GM18907 (cell line): ENCODE measurements at regions not wholly inside any gene's neighbourhood (a gene's known extent, or its start where the extent isn't known, plus 50 kb on each side); places are given as distances from the start of the nearest gene placed in this dataset.

ENCODE experiments used
- ATAC-seq: cut with Tn5 transposase; IDR thresholded peaks from one replicate; pipeline ENCODE4 v1.9.1; 2021; ENCODE audit warnings: mild to moderate bottlenecking, moderate library complexity; ENCODE audit not compliant: unreplicated experiment

DNA sequence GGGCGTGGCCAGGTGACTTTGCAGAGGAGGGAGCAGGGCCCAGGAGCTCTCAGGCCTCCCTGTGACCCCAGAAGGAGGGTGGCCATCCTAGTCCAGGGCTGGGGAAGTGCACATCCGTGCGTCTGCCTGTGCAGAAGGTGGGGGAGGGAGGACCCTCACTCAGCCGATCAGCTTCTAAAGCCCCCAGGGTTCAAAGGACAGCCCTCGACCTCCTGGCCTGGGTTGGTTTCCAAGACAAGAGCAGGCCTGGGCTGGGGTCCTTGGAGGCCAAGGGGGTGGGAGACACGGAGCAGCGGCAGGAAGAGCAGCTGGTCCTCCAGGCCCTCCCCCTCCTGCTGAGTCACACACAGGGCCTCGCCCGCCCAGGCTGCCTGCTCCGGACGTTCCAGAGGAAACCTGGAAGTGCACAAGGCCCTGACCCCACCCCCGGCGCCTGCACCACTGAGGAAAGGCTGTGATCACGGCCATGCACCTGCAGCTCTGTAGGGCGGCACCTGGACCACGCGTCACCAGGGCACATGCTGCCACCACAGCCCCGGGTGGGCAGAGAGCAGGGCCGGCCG is 67.1 kb upstream of the ZNF469 start:
- no peak for ATAC-seq

DNA sequence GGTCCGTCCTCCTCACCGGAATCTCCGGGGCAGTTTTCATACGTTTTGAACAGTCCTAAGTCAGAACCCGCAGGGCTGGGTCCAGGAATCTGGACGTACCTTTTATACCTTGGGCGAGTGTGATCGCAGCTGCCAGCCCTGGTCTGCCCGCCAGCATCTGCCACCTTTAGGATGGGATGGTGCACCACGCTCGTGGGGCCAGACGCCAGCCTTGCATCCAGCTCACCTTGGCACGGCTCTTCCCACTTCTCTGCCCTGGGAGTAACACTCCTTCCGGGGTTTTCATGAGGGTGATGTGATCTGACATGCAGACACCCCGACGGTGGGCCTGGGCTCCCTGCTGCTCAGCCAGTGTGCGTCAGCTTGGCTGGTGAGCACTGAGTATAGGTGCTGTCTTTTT is 66.6 kb upstream of the ZNF469 start:
- ATAC-seq = no peak

DNA sequence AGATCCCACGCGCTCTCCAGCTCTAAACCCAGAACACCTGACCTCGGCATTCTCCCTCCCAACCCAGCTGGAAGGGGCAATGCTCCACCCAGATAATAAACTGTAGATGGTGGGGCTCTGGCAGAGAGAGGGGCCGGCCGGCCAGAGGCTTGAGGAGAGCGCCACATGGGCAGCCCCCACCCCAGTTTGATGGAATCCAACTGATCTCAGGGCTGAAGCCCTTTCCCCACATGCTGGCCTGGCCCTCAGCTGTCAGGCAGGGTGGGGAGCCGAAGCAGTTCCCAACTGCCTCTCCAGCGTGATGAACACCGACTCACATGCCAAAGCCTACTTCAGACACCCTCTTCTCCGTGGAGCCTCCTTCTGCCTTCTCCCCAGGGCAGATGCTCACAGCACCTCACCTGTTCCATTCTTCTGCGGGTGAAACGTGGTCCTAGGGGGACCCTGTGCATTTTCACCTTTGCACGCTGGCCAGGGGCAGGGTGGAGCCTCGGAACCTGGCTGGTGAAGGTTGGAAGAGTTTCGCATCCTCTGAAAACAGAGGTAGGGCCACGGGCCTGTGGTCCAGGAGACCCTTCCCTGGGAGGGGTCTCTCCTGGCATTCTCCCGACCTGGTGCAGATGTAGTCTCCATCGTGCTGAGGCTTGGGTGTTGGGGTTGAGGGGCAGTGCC is 65.7 kb upstream of the ZNF469 start:
- ATAC-seq = no peak

DNA sequence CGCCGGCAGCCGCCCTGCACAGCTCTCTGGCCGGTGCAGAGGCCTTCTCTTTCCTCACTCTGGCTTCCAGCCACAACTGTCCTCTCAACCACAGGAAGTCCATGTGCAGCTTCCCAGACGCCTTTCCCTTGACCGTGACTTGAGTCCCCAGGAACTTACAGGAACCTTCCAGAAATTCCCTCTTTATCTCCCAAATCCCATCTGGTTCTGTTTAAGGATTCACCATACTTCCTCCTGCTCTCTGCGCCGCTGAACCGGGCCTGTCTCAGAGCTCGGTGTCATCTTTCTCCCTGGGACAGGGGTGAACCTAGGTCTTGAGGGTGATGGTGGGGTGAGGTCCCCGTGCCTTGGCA is 65.2 kb upstream of the ZNF469 start:
- ATAC-seq = no peak

DNA sequence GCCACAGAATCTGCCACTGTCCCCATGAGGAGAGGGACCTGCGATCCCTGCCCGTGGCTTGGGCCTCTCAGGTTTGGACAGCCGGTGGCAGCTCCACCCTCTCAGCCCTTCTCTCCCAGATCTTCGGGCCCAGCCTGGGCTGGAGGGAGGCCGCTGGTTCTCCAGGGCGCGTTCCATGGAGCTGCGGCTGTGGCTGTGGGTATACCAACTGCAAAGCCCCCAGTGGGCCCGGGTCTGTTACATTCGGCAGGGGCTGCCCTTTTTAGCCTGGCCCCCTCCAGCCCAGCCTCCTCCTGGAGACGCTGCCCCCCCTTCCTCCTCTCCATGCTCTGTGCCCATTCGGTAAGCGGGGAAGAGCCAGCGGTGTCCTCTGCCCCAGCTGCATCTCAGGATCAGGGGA is 64.7 kb upstream of the ZNF469 start:
- no peak for ATAC-seq

DNA sequence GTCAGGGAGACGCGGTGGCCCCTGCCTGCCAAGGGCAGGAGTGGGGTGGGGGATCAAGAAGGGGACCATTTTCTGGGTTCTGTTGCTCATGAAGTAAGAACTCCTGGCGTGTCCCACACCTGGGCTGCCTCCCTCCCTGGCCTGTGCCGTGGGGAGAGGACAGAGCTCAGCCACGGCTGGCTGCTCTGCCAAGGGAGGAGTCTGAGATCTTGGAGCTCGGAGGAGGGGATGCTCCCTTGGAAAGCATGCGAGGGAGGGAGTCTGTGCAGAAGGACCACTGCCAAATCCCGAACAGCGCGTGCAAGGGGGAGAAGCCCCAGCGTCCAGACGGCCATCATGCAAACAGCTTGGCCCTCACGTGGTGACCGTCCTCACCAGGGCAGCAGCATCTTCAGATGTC is 64.2 kb upstream of the ZNF469 start:
- no peak for ATAC-seq

DNA sequence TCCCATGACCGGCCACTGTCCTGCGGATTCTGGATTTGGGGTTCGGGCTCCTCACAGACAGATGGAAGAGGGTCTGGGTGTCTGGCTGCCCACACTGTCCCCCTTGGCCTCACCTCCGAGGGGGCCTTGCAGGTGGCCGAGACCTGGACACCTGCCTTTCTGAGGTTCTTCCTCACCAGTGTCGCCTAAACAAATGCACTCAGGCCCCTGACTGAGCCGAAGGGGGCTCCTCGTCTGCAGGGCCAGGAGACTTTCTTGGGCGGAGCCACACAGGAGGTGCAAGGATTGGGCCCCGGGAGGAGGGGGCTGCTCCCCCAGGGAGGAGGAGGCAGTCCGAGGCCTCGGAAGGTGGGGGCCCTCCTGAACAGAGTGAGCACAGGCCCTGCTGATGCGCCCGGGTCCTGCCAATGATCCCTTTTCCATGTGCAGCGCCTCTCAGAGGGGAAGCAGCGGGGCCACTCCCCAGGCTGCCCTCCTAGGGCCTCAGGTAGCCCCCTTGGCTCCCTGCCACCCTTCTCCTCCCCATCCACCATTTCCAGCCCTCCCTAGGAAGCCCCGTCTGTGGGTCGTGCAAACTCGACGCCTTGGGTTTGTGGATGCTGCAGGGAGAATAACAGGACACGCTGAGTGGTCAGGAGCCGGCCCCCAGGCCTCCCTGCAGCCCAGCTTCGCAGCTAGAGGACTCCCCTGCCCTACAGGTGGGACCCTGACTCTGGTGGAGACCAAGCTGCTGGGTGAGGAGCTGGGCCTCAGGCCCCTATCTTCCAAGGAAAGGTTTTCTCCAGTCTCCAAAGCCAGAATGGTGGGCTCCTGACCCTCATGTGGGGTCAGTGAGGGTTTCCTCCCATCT is 63.4 kb upstream of the ZNF469 start:
- ATAC-seq = no peak

DNA sequence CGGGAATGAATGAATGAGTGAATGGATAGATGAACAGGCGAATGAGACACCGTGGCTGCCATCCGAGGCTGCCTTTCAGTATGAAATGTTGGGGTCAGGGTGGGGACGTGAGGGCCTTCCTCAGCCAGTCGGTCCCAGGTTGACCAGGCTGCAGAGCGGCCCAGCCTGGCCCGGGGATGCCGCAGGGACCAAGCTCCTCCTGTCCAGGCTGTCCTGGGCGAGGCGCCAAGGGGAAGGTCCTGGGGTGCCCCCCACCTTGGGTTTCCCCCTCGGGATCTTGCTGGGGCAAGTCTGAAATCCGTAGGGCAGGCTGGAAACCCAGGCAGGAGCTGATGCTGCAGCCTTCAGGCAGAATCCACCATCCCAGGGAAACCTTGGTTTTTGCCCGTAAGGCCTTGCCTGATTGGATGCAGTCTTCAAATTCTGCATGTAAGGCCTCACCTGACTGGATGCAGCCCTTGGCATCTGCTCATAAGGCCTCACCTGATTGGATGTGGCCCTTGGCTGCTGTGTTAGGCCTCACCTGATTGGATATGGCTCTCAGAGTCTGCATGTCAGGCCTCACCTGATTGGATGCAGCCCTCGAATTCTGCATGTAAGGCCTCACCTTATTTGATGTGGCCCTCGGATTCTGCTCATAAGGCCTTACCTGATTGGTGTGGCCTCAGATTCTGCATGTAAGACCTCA is 61.7 kb upstream of the ZNF469 start:
- no peak for ATAC-seq

DNA sequence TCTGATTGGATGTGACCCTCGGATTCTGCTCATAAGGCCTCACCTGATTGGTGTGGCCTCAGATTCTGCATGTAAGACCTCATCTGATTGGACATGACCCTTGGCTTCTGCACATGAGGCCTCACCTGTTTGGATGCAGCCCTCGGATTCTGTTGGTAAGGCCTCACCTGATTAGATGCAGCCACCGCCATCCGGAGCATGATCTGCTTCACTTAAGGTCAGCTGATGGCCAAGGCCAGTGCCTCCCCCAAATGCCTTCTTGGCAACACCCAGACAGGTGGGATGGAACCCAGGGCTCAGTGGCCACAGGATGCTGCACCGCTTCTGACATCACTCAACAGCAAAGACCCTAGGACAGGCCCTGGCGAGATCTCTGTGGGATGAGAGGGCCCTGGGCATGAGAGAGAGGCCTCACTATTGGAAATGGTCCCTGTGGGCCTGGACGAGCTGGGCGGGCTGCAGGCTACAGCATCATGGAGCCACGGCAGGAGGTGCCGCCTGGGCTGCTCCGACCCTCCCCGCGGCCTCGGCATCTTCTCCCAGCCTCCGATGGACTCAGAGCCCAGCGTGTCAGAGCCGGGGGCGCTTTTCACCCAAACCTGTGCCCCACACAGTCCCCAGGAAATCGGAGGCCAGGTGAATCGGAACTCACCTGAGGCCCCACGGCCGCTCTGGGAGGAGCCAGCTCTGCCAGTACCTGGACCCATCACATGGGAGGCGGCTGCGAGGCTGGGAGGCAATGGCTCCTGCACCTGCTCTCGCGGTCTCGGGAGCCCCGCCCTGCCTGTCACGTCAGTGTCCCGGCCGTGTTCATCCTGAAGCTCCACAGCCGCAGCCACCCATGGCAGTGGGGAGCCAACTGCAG is 60.9 kb upstream of the ZNF469 start:
- no peak for ATAC-seq

DNA sequence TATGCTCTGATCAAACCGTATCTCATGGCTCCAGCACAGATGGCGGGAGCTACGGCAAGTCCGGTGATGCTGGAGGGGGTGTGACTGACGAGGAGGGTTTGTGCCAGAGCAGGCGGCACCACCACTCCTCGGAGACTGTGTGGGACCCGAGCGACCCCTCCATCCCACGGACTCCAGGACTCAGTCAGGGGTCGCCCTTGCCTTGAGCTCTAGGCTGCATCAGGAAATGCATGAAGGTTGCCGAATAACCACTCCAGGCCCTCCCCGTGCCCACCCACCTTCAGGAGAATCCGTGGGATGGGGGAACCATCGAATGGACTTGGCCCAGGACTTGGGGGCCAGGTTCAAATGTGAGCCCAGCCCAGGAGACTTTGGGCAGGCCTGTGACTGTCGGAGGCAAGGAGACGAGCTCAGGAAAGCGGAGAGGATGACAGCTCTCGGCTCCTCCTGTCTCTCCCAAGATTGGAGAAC is 60.2 kb upstream of the ZNF469 start:
- no peak for ATAC-seq

DNA sequence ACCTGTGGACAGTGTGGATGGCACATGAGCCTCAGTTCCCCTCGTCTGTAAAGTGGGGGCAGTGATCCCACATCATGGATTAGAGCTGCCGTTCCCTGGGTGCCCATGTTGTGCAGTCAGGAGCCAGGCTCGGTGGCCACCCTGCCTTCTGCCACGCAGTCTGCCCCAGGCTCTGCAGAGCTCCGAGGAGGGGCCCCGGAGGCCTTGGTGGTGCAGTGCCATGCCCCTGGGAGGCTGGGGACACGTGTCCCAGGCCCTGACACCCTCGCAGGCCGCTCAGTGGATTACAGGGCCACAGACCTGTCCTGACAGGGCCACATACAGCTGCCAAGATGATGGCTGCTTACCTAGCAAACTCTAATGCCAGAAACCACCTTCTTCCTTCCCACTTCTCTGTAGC is 59.7 kb upstream of the ZNF469 start:
- no peak for ATAC-seq

DNA sequence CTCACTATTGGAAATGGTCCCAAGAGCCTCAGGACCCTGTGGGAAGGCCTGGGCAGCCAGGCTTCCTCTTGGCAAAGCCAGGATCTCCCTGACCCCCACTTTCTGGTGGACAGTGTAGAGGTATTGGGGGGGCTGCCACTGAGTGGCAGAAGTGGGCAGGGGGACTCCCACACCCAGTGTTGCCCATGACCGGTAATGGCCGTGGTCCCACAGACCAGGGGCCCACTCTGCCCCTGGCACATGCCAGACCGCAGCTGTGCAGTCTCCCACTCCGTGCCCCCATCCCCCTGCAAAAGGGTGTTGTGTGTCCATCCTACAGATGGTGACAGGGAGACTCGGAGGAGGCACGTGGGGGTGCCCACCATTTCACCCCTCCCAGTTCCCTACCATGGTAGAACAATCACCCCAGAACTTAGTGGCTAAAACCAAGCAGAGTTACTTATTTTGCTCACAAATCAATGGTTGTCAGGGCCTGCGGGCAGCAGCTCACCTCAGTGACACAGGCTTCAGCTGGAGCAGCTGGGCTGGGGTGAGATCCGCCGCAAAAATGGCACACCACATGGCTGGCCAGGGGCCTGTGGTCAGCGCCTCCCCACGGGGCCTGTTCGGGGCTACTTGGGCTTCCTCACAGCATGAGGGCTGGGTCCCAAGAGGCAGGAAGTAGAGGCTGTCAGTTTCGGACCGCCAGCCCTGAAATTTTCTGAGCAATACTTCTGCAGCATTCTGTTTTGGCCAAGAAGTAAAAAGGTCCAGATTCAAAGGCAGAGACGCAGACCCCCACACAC is 59.0 kb upstream of the ZNF469 start:
- no peak for ATAC-seq

DNA sequence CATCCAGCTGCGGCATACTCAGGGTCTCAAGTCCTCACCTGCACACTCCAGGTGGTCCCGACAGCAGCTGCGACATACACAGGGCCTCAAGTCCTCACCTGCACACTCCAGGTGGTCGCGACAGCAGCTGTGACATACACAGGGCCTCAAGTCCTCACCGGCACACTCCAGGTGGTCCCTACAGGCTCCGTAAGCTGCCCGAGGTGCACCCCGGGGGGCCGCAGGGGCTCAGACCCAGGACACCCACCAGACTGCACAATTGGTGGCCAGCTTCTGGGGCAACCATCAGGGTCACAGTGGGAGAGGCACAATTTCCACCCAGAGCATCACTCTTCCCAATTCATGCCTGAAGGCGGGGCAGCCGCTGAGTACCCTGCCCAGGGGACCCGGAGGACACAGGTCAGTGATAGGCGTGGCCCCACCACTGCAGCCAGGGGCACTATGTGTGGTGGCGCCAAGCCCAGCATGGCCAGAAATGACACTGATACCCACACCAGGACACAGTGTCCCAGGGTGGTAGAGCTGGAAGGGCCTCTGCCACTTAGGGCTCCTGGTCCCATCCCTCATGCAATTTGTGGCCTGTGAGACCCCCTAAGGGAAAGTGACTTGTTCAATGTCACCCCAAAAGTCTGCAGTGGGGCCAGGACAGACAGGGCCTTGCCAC is 57.5 kb upstream of the ZNF469 start:
- no peak for ATAC-seq

DNA sequence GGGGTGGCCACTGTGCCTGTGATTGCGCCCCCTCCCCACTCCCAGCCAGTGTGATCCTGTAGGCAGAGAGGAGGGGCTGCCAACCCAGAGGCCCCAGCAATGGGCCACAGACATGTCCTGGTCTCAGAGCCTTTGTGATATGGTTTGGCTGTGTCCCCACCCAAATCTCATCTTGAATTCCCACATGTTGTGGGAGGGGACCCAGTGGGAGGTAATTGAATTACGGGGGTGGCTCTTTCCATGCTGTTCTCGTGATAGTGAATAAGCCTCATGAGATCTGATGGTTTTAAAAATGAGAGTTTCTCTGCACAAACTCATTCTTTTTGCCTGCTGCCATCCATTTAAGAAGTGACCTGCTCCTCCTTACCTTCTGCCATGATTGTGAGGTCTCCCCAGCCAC is 56.8 kb upstream of the ZNF469 start:
- ATAC-seq = no peak

DNA sequence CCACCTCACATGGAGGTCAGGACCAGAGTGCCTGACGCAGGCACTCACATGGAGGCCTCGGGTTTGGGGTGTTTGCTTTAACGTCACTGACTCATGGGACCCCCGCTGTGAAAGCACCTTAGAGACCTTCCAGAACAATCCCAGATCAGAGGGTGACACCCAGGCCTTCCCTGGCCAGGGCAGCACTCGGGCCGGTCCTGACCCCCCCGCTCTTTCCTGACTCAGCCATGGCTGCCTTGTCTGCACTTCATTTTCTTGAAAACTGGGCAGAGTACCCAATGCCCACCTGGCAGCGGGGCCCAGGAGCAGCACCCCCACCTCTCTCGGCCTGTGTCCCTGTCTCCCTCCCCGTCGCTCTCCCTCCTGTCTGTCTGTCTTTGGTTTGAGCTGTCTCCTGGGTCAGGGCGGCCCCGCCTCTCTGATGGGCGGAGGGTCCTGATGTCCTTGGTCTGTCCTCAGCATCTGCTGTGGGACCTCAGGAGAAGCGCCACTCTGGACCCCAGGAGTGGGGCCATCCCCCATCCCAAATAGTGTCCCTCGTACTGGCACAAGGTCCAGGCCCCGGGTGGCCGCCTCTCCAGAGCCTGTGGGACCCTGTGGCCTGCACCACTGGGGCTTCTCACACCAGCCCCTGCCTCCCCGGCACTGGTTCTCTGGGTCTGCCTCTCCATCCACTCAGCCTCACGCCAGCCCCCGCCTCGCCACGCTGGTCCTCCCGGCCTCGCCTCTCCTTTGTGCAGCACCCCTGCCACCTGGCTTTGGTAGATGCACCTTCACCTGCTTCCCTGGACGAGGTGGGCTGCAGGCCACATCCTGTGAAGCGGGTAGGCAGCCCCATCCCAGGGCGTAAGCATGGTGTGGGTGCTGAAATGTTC is 55.9 kb upstream of the ZNF469 start:
- no peak for ATAC-seq

DNA sequence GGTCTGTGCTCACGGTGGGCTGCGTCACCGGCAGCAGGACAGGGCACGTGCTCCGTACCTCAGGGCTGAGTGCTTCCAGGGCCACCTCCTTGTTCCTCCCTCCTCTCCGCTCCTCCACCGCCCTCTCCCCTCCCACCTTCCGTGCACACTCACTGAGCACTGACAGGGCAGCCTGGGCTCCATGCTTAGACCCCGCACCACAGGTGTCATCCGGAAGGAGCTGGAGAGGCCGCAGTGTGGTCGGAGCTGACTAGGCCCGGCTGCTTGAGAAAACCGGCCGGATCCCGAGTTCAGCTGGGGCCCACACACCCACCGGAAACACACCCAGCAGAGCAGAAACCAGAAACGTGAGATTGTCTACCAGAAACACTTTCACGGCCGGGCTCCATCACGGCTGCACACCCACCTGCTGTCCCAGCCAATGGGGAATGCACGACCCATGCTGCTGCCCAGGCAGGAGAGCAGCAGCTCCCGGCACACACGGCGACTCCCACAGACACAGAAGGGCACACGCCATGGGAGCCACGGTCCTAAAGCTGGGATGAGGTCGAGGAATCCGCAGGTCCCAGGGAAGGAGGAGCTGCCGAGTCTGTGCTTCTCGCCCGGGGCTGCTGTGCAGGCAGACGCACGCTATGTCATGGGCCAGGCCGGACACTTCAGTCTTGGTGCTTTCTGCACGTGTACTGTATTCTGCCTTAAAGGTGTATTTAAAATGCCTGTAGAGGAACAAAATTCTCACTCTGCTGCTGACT is 55.0 kb upstream of the ZNF469 start:
- ATAC-seq = no peak

DNA sequence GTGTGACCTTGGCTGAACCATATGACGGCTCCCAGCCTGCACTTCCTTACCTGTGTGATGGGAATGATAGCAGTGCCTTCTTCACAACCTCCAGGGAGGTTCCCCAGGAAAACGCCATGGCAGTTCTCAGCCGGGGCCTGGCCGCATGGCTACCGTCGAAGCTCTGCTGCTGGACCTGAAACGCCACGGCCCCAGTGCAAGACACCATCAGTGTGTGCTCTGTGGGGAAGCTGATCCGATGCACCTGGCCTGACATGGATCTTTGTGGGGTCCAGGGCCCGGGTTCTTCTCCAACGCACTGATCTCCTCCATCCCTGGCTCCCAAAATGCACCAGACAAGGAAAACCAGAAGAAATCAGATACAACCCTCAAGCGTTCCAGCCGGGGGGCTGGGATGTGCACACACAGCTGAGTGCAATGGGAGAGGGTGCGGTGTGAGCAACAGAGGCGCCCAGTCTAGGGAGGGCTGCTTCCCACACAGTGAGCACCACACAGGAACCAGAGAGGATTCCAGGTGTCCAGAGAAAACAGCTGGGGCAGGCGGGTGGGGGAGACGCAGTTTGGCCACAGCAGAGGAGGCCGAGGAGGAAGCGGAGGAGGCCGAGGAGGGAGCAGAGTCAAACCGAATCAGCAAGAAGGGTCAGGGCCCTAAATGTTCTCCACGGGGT is 54.3 kb upstream of the ZNF469 start:
- ATAC-seq = no peak
